ENCODE measurements at regions not wholly inside any gene's neighbourhood (a gene's known extent, or its start where the extent isn't known, plus 50 kb on each side); places are given as distances from the start of the nearest gene placed in this dataset.

DNA sequence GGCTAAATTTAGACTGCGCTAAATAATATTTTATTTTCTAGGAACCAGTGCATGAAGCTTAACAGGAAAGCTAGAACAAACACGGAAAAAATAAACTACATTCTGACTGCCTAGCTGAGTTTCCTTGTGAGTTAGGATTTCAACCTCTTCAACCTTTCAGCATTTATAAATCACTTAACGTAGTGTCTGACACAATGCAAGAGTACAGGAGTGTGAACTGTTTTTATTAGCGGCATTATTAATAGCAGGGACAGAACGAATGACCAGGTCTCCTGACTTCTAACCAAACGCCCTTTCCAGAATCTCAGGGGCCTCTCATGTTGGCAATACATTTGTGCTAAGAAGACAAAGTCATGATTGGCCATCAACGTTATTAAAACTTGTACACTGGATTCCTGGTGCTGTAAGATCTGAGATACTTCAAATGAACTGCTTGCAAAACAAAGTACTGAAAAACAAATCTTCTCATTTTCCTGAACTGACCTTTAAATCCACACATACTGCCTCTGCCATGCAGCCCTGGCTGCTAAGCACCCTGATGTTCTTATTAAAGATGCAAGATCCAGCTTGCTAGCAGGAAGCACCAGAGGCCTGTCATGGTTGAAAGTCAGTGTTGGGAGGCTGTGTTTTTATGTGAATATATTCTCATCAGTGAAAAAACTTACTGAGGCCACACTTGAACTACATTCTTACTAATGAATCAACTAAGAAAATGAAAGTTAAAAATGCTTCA is 380.4 kb upstream of the CPEB2 start:
- TF ChIP-seq POLR2A (IDR thresholded peaks at IDR 0.05): no peak
- TF ChIP-seq POLR2AphosphoS5 (IDR thresholded peaks at IDR 0.05): no peak
